Stimulated activated CD4-positive, alpha-beta T cell treated with anti-CD3 and anti-CD28 coated beads, TNF-alpha, amount 100 ng/mL, for 1 hour (primary cell): ENCODE measurements at regions not wholly inside any gene's neighbourhood (a gene's known extent, or its start where the extent isn't known, plus 50 kb on each side); places are given as distances from the start of the nearest gene placed in this dataset.

Experiments used
- DNase-seq, 3 donors: peaks; one replicate each; pipeline ENCODE4 v3.0.0-alpha.2; 2020; ENCODE audit warnings: low read depth in 3 of 3, low spot score in 1 of 3

GRCh38 chr2:4134551-4135550, 431.5 kb downstream of the DCDC2C start:
- no peak for DNase-seq

GRCh38 chr2:4135765-4136164, 432.4 kb downstream of the DCDC2C start:
- DNase-seq: no peak

GRCh38 chr2:4139316-4139715, 435.9 kb downstream of the DCDC2C start:
- no peak for DNase-seq

- DNase-seq: no peak
Observed at GRCh38 chr2:4139731-4140130, 436.4 kb downstream of the DCDC2C start.

- DNase-seq: no peak
Observed at GRCh38 chr2:4140281-4140970, 437.1 kb downstream of the DCDC2C start.

- DNase-seq: no peak
Observed at GRCh38 chr2:4144731-4145130, 441.4 kb downstream of the DCDC2C start.

GRCh38 chr2:4151521-4151920, 448.1 kb downstream of the DCDC2C start:
- DNase-seq: no peak

GRCh38 chr2:4152051-4152450, 448.7 kb downstream of the DCDC2C start:
- no peak for DNase-seq

- no peak for DNase-seq
Observed at GRCh38 chr2:4168834-4169233, 465.5 kb downstream of the DCDC2C start.

GRCh38 chr2:4174796-4175195, 471.4 kb downstream of the DCDC2C start:
- DNase-seq: no peak

- DNase-seq: no peak
Observed at GRCh38 chr2:4175343-4175742, 472.0 kb downstream of the DCDC2C start.

GRCh38 chr2:4180631-4181030, 477.3 kb downstream of the DCDC2C start:
- no peak for DNase-seq

- DNase-seq: no peak
Observed at GRCh38 chr2:4181062-4181461, 477.7 kb downstream of the DCDC2C start.

GRCh38 chr2:4188561-4188960, 485.2 kb downstream of the DCDC2C start:
- no peak for DNase-seq

- DNase-seq: no peak
Observed at GRCh38 chr2:4190548-4190947, 487.2 kb downstream of the DCDC2C start.

GRCh38 chr2:4192119-4192518, 488.7 kb downstream of the DCDC2C start:
- DNase-seq: no peak

GRCh38 chr2:4214444-4215205, 511.2 kb downstream of the DCDC2C start:
- DNase-seq: no peak

- DNase-seq: no peak
Observed at GRCh38 chr2:4217737-4218136, 514.4 kb downstream of the DCDC2C start.

- no peak for DNase-seq
Observed at GRCh38 chr2:4219101-4219500, 515.7 kb downstream of the DCDC2C start.

- no peak for DNase-seq
Observed at GRCh38 chr2:4219571-4219970, 516.2 kb downstream of the DCDC2C start.

- no peak for DNase-seq
Observed at GRCh38 chr2:4221434-4221833, 518.1 kb downstream of the DCDC2C start.

- DNase-seq: no peak
Observed at GRCh38 chr2:4221845-4222244, 518.5 kb downstream of the DCDC2C start.
